Immature natural killer cell (primary cell): ENCODE measurements at regions not wholly inside any gene's neighbourhood (a gene's known extent, or its start where the extent isn't known, plus 50 kb on each side); places are given as distances from the start of the nearest gene placed in this dataset.

Source experiments
- DNase-seq, 3 donors: peaks; one replicate each; pipeline ENCODE4 v3.0.0; 2022; ENCODE audit warnings: mixed read lengths in 1 of 3
- H3K27ac Mint-ChIP-seq, 6 donors: one replicate each; pipeline ENCODE4 v1.8.0; 2020; ENCODE audit warnings: mixed read lengths in 6 of 6, mild to moderate bottlenecking in 5 of 6, inconsistent platforms in 4 of 6, moderate library complexity in 3 of 6
- H3K27me3 Mint-ChIP-seq, 3 donors: one replicate each; pipeline ENCODE4 v1.8.0; 2020 to 2021; ENCODE audit warnings: low read depth in 3 of 3, mild to moderate bottlenecking in 3 of 3, mixed read lengths in 3 of 3, moderate library complexity in 3 of 3, inconsistent platforms in 1 of 3
- H3K36me3 Mint-ChIP-seq, 3 donors: one replicate each; pipeline ENCODE4 v1.8.0; 2020; ENCODE audit warnings: mixed read lengths in 3 of 3, inconsistent platforms in 2 of 3, mild to moderate bottlenecking in 2 of 3
- H3K4me1 Mint-ChIP-seq, 2 donors: one replicate each; pipeline ENCODE4 v1.8.0; 2020; ENCODE audit warnings: inconsistent platforms in 2 of 2, mild to moderate bottlenecking in 2 of 2, mixed read lengths in 2 of 2, moderate library complexity in 1 of 2
- H3K4me3 Mint-ChIP-seq, 5 donors: one replicate each; pipeline ENCODE4 v1.8.0; 2020; ENCODE audit warnings: mild to moderate bottlenecking in 5 of 5, mixed read lengths in 5 of 5, inconsistent platforms in 3 of 5, moderate library complexity in 3 of 5
- H3K9me3 Mint-ChIP-seq, 6 donors: one replicate each; pipeline ENCODE4 v1.8.0; 2020; ENCODE audit warnings: mild to moderate bottlenecking in 6 of 6, mixed read lengths in 6 of 6, inconsistent platforms in 4 of 6, moderate library complexity in 3 of 6

DNA sequence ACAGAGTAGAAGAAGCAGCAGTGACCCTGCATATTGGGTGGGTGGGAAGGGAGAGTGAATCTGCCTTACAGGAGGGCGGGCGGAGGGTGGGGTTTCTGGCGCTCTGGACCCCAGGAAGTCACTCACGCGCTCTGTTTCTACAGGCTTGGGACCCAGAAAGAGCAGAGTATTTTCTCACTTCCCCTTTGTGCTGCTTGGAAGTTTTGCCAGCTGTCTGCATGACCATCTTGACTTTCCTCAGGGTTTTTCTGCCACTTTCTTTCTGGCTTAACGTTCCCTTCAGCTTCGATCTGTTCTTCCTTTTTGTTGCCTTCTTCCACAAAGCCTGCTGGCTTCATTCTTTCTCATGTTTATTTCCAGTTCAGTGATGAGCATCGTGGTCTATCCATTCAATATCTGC, 383.1 kb downstream of the GALR1 start:
- no peaks in the 10 kb centered on the region for H3K4me1 Mint-ChIP-seq
- peaks cover 0 to 13% (median 6%) of the 10 kb centered on the region in 3 donors for H3K36me3 Mint-ChIP-seq
- no peak overlapping the region for H3K4me3 Mint-ChIP-seq
- peaks cover 6 to 10% (median 8%) of the 10 kb centered on the region in 3 donors for H3K27me3 Mint-ChIP-seq
- no peak overlapping the region for H3K27ac Mint-ChIP-seq
- H3K9me3 Mint-ChIP-seq = peaks cover 0 to 6% (median 0%) of the 10 kb centered on the region in 6 donors
- no peak for DNase-seq

DNA sequence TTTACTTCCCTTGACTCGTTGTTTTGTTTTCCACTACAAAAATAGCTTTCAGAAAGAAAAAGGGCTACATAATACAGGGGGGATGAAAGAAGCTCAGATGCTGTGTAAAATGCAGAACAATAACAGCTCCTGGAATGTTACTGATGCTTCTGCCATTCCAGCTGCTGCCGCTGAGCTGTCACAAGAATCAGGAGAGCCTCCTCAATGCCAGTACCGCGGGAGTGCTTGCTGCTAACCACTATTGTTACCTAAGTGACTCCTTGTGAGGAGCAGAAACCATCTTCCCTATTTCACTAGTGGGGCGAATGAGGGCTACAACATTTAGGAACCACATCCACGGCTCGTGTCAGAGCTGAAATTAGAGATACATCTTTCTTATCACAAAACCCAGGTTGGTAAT, 384.8 kb downstream of the GALR1 start:
- Mint-ChIP-seq H3K9me3 (peaks cover 0 to 4% (median 0%) of the 10 kb centered on the region in 6 donors), H3K4me3 (no peak overlapping the region), H3K4me1 (no peaks in the 10 kb centered on the region), H3K27ac (no peak overlapping the region), H3K27me3 (peaks cover 7 to 9% (median 9%) of the 10 kb centered on the region in 3 donors), H3K36me3 (peaks cover 0 to 13% (median 6%) of the 10 kb centered on the region in 3 donors)
- DNase-seq = no peak

DNA sequence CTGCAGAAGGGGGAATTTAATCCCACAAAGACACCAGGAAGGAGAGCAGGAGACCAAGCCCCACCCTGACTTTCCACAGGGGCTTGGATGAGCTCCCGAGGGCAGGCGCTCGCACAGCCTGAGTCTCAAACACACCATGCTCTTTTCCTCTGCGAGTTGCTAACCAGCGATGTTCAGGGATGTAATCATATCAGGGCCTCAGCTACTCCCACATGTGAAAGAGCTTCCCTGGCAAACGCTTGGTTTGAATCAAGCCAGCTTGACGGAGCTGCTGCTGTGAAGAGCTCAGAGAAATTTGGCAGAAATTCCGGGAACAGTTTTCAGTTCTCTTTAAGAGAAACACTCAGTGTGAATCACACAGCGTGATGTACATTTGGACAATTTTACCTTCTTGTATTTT, 385.8 kb downstream of the GALR1 start:
- Mint-ChIP-seq H3K27me3 (peaks cover 3 to 13% (median 7%) of the 10 kb centered on the region in 3 donors), H3K4me1 (no peaks in the 10 kb centered on the region), H3K27ac (no peak overlapping the region), H3K9me3 (peaks cover 0 to 4% (median 0%) of the 10 kb centered on the region in 6 donors), H3K4me3 (no peak overlapping the region), H3K36me3 (peaks cover 0 to 13% (median 6%) of the 10 kb centered on the region in 3 donors)
- DNase-seq = no peak

GRCh38 chr18:77635858-77636257, 386.2 kb downstream of the GALR1 start:
- H3K27ac Mint-ChIP-seq = no peak overlapping the region
- H3K27me3 Mint-ChIP-seq = peaks cover 3 to 17% (median 7%) of the 10 kb centered on the region in 3 donors
- peaks cover 0 to 4% (median 0%) of the 10 kb centered on the region in 6 donors for H3K9me3 Mint-ChIP-seq

GRCh38 chr18:77645170-77645872, 395.7 kb downstream of the GALR1 start:
- H3K36me3 Mint-ChIP-seq = no peaks in the 10 kb centered on the region
- H3K27ac Mint-ChIP-seq = peak overlapping the region; percentile 80 to 90 (median 86)
- H3K27me3 Mint-ChIP-seq = peaks cover 1 to 9% (median 4%) of the 10 kb centered on the region in 3 donors
- H3K4me1 Mint-ChIP-seq = peaks cover 31 to 33% of the 10 kb centered on the region in 2 donors
- peaks cover 0 to 1% (median 0%) of the 10 kb centered on the region in 6 donors for H3K9me3 Mint-ChIP-seq
- peak; percentile 65 to 76 (median 73) for DNase-seq
- peak overlapping the region; percentile 23 to 67 (median 65) for H3K4me3 Mint-ChIP-seq

More at GRCh38 chr18:77635858-77636257, 386.2 kb downstream of the GALR1 start:
- Mint-ChIP-seq H3K4me1 (no peaks in the 10 kb centered on the region), H3K4me3 (no peak overlapping the region), H3K36me3 (peaks cover 0 to 13% (median 6%) of the 10 kb centered on the region in 3 donors)
- no peak for DNase-seq

DNA sequence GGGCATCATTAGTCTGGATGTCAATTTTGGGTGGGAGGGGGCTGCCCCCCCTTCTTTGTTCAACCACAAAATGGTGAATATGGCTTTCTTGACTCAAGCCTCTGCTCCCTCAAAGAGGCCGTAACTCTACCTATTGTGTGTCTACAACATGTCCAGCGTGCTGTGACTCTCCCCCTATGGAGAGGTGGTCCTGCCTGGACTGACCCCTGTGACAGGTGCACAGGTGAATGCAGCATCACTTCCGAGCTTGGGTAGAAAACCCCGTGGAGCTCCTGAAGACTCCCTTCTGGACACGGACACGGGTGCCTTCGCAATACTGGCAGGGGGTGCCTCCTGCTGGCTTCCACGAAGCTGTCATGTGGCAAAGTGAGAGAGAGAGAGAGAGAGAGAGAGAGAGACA, 397.8 kb downstream of the GALR1 start:
- DNase-seq = no peak
- Mint-ChIP-seq H3K4me1 (peaks cover 36 to 37% of the 10 kb centered on the region in 2 donors), H3K36me3 (no peaks in the 10 kb centered on the region), H3K27ac (no peak overlapping the region), H3K4me3 (no peak overlapping the region), H3K9me3 (peaks cover 0 to 1% (median 0%) of the 10 kb centered on the region in 6 donors), H3K27me3 (peaks cover 1 to 8% (median 2%) of the 10 kb centered on the region in 3 donors)

DNA sequence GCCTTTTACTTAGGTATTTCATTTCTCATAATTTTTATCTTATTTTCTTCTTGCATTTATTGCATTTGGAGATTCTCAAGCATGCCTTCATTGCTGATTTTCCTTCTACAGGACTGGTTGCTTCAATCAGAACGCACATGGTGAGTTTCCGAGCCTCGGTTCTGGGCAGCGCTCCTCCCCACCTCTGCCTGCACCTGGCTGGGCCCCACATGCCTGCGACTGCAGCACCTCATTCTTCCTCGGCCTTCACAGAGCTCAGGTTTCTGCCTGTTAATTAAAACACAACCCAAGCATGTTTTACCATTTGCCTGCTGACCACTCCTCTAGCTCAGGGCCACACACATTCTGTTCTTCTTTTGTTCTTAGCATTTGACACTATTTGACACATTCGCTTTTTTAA, 398.8 kb downstream of the GALR1 start:
- Mint-ChIP-seq H3K27me3 (peaks cover 1 to 4% (median 3%) of the 10 kb centered on the region in 3 donors), H3K27ac (peak overlapping the region in 1 of 6 donors; percentile 26), H3K36me3 (no peaks in the 10 kb centered on the region), H3K4me1 (peaks cover 36 to 37% of the 10 kb centered on the region in 2 donors), H3K9me3 (no peaks in the 10 kb centered on the region), H3K4me3 (no peak overlapping the region)
- no peak for DNase-seq

- Mint-ChIP-seq H3K27me3 (peaks cover 2 to 6% (median 5%) of the 10 kb centered on the region in 3 donors), H3K36me3 (no peaks in the 10 kb centered on the region), H3K4me1 (peaks cover 15 to 17% of the 10 kb centered on the region in 2 donors), H3K27ac (peak overlapping the region in 1 of 6 donors; percentile 0), H3K4me3 (peak overlapping the region in 1 of 5 donors; percentile 26), H3K9me3 (no peaks in the 10 kb centered on the region)
- peak; percentile 61 to 74 (median 72) for DNase-seq
Observed at GRCh38 chr18:77650799-77651385, 401.2 kb downstream of the GALR1 start.

DNA sequence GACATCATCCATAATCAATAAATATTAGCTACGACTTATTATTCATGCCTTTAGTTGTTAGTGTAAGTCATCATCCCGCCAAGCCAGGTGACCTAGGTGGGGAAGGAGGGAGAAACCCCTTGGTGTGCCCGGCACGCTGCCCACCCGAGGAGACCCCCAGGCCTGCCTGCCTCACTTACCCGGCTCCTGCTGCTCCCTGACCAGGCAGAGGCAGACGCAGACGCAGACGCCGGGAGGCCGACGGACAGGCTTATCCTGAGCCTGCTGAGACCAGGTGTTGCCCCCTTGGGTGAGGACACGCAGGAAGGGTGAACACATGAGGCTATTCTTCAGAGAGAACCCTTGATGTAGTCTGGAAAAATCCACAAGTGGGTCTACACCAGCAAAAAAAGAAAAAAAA, 401.8 kb downstream of the GALR1 start:
- H3K4me1 Mint-ChIP-seq = peaks cover 10 to 12% of the 10 kb centered on the region in 2 donors
- H3K36me3 Mint-ChIP-seq = no peaks in the 10 kb centered on the region
- H3K27me3 Mint-ChIP-seq = peaks cover 2 to 6% (median 5%) of the 10 kb centered on the region in 3 donors
- H3K27ac Mint-ChIP-seq = no peak overlapping the region
- no peaks in the 10 kb centered on the region for H3K9me3 Mint-ChIP-seq
- DNase-seq = no peak
- H3K4me3 Mint-ChIP-seq = no peak overlapping the region

GRCh38 chr18:77653792-77654191, 404.1 kb downstream of the GALR1 start:
- Mint-ChIP-seq H3K27ac (no peak overlapping the region), H3K27me3 (peaks cover 2 to 6% (median 4%) of the 10 kb centered on the region in 3 donors), H3K9me3 (no peaks in the 10 kb centered on the region), H3K36me3 (no peaks in the 10 kb centered on the region), H3K4me3 (no peak overlapping the region), H3K4me1 (peaks cover 3 to 7% of the 10 kb centered on the region in 2 donors)
- no peak for DNase-seq

DNA sequence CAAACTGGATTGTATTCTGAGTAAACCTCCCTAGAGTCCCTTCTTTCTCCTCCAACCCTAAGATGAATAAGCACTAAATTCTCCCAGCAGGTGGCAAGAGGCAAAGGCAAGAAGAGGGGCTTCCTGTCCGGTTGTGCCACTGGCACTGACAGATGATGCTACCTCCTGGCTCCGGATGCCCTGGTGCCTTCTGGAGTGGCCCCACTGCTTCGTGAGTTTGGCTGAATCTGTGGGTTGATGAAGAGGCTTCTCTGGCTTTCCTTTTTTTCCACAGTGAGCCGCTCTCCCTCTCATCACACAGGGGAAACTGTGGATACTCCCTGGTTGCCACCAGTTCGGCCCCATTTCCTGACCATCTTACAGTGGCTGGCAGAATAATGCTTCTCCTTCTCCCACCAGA, 404.7 kb downstream of the GALR1 start:
- Mint-ChIP-seq H3K27me3 (peaks cover 2 to 6% (median 4%) of the 10 kb centered on the region in 3 donors), H3K4me1 (peaks cover 3 to 7% of the 10 kb centered on the region in 2 donors), H3K9me3 (no peaks in the 10 kb centered on the region), H3K4me3 (no peak overlapping the region), H3K27ac (no peak overlapping the region), H3K36me3 (no peaks in the 10 kb centered on the region)
- no peak for DNase-seq

GRCh38 chr18:77657651-77658298, 408.1 kb downstream of the GALR1 start:
- H3K4me3 Mint-ChIP-seq = no peak overlapping the region
- no peak for DNase-seq
- H3K4me1 Mint-ChIP-seq = no peaks in the 10 kb centered on the region
- H3K27me3 Mint-ChIP-seq = peaks cover 0 to 10% (median 4%) of the 10 kb centered on the region in 3 donors
- no peak overlapping the region for H3K27ac Mint-ChIP-seq
- no peaks in the 10 kb centered on the region for H3K9me3 Mint-ChIP-seq
- H3K36me3 Mint-ChIP-seq = no peaks in the 10 kb centered on the region

- Mint-ChIP-seq H3K4me1 (no peaks in the 10 kb centered on the region), H3K4me3 (no peak overlapping the region), H3K27me3 (peaks cover 0 to 10% (median 4%) of the 10 kb centered on the region in 3 donors), H3K9me3 (no peaks in the 10 kb centered on the region), H3K36me3 (no peaks in the 10 kb centered on the region), H3K27ac (no peak overlapping the region)
- DNase-seq = no peak
Observed at GRCh38 chr18:77658299-77658662, 408.6 kb downstream of the GALR1 start.
